H9 (cell line): ENCODE measurements at regions not wholly inside any gene's neighbourhood (a gene's known extent, or its start where the extent isn't known, plus 50 kb on each side); places are given as distances from the start of the nearest gene placed in this dataset.

ENCODE experiments used
- DNase-seq: peaks from one replicate; pipeline ENCODE4 v3.0.0-alpha.2; 2017
- H2AFZ ChIP-seq: one replicate; pipeline ENCODE4 v1.6.1; 2013; ENCODE audit warnings: mild to moderate bottlenecking, low read length, control low read depth, moderate library complexity
- H2AK5ac ChIP-seq: 2 replicates; pipeline ENCODE4 v1.6.1; 2013; ENCODE audit warnings: low read length, control low read depth, mixed read lengths; ENCODE audit not compliant: insufficient read length
- H2BK120ac ChIP-seq: one replicate; pipeline ENCODE4 v1.6.1; 2013; ENCODE audit warnings: low read depth, mild to moderate bottlenecking, low read length, control low read depth, inconsistent platforms; ENCODE audit not compliant: poor library complexity, severe bottlenecking
- H2BK12ac ChIP-seq: 2 replicates; pipeline ENCODE4 v1.6.1; 2013; ENCODE audit warnings: low read length, control low read depth, mixed read lengths, low read depth; ENCODE audit not compliant: insufficient read length
- H2BK15ac ChIP-seq: 2 replicates; pipeline ENCODE4 v1.6.1; 2013; ENCODE audit warnings: low read depth, low read length, control low read depth
- H2BK20ac ChIP-seq: one replicate; pipeline ENCODE4 v1.6.1; 2013; ENCODE audit warnings: low read depth, mild to moderate bottlenecking, low read length, control low read depth, inconsistent platforms; ENCODE audit not compliant: poor library complexity, severe bottlenecking
- H2BK5ac ChIP-seq: 2 replicates; pipeline ENCODE4 v1.6.1; 2013; ENCODE audit warnings: low read length, control low read depth, mixed read lengths; ENCODE audit not compliant: insufficient read length
- H3K14ac ChIP-seq: 2 replicates; pipeline ENCODE4 v1.6.1; 2013; ENCODE audit warnings: low read length, control low read depth; ENCODE audit not compliant: insufficient read depth
- H3K18ac ChIP-seq: 2 replicates; pipeline ENCODE4 v1.6.1; 2013; ENCODE audit warnings: low read depth, mild to moderate bottlenecking, mixed read lengths, low read length, control low read depth; ENCODE audit not compliant: insufficient read length
- H3K23ac ChIP-seq: 2 replicates; pipeline ENCODE4 v1.6.1; 2013; ENCODE audit warnings: low read length, control low read depth, mixed read lengths, low read depth; ENCODE audit not compliant: insufficient read length
- H3K23me2 ChIP-seq: 2 replicates; pipeline ENCODE4 v1.6.1; 2013; ENCODE audit warnings: low read depth, mild to moderate bottlenecking, mixed read lengths, low read length, control low read depth; ENCODE audit not compliant: insufficient read length, poor library complexity, severe bottlenecking
- H3K27ac ChIP-seq: 2 replicates; pipeline ENCODE4 v1.5.1; 2013; ENCODE audit warnings: low read length, control low read depth, mixed read lengths, low read depth; ENCODE audit not compliant: insufficient read length
- H3K27me3 ChIP-seq: 2 replicates; pipeline ENCODE4 v1.6.1; 2013; ENCODE audit warnings: low read length, control low read depth, inconsistent platforms; ENCODE audit not compliant: insufficient read depth
- H3K4ac ChIP-seq: 2 replicates; pipeline ENCODE4 v1.6.1; 2013; ENCODE audit warnings: low read depth, mild to moderate bottlenecking, control low read depth, inconsistent platforms, low read length, moderate library complexity
- H3K4me1 ChIP-seq: 2 replicates; pipeline ENCODE4 v1.6.1; 2013; ENCODE audit warnings: low read length, control low read depth, inconsistent platforms; ENCODE audit not compliant: insufficient read depth
- H3K4me2 ChIP-seq: 2 replicates; pipeline ENCODE4 v1.6.1; 2013; ENCODE audit warnings: low read length, control low read depth, mixed read lengths; ENCODE audit not compliant: insufficient read length, insufficient read depth
- H3K56ac ChIP-seq: 2 replicates; pipeline ENCODE4 v1.6.1; 2013; ENCODE audit warnings: low read depth, mild to moderate bottlenecking, mixed read lengths, low read length, control low read depth; ENCODE audit not compliant: insufficient read length
- H3K79me1 ChIP-seq: 2 replicates; pipeline ENCODE4 v1.6.1; 2013; ENCODE audit warnings: low read depth, mild to moderate bottlenecking, moderate library complexity, low read length, control low read depth, inconsistent platforms; ENCODE audit not compliant: insufficient read depth, poor library complexity, severe bottlenecking
- H3K79me2 ChIP-seq: 2 replicates; pipeline ENCODE4 v1.6.1; 2013; ENCODE audit warnings: low read length, control low read depth, inconsistent platforms; ENCODE audit not compliant: insufficient read depth
- H3K9ac ChIP-seq: 2 replicates; pipeline ENCODE4 v1.6.1; 2013; ENCODE audit warnings: low read length, control low read depth, mixed read lengths; ENCODE audit not compliant: insufficient read length; ENCODE audit errors: extremely low read depth
- H3K9me3 ChIP-seq: one replicate; pipeline ENCODE4 v1.6.1; 2013; ENCODE audit warnings: low read depth, low read length, inconsistent platforms; ENCODE audit not compliant: control insufficient read depth
- H3T11ph ChIP-seq: one replicate; pipeline ENCODE4 v1.6.1; 2013; ENCODE audit warnings: mild to moderate bottlenecking, low read length, control low read depth, inconsistent platforms
- H4K20me1 ChIP-seq: one replicate; pipeline ENCODE4 v1.6.1; 2013; ENCODE audit not compliant: control insufficient read depth, insufficient read length, insufficient read depth
- H4K5ac ChIP-seq: 2 replicates; pipeline ENCODE4 v1.6.1; 2013; ENCODE audit warnings: low read depth, mild to moderate bottlenecking, mixed read lengths, low read length, control low read depth; ENCODE audit not compliant: insufficient read length
- H4K8ac ChIP-seq: replicated peaks from 2 replicates; pipeline ENCODE4 v1.6.1; 2013; ENCODE audit warnings: low read length, control low read depth, mixed read lengths, low read depth; ENCODE audit not compliant: insufficient read length
- H4K91ac ChIP-seq: 2 replicates; pipeline ENCODE4 v1.6.1; 2013; ENCODE audit warnings: low read depth, mild to moderate bottlenecking, moderate library complexity, mixed read lengths, low read length, control low read depth; ENCODE audit not compliant: insufficient read length
- H3K27ac Mint-ChIP-seq, 3 experiments: 2 replicates in 2 of 3; 3 replicates in 1 of 3; pipeline ENCODE4 v1.8.0; 2020 to 2021; ENCODE audit warnings: mixed read lengths in 3 of 3, mild to moderate bottlenecking in 1 of 3, moderate library complexity in 1 of 3
- H3K27me3 Mint-ChIP-seq: 2 replicates; pipeline ENCODE4 v1.8.0; 2021; ENCODE audit warnings: low read depth, mild to moderate bottlenecking, moderate library complexity, mixed read lengths
- H3K36me3 Mint-ChIP-seq, 3 experiments: 2 replicates in 2 of 3; 3 replicates in 1 of 3; pipeline ENCODE4 v1.8.0; 2020 to 2021; ENCODE audit warnings: low read depth in 3 of 3, mixed read lengths in 3 of 3; ENCODE audit not compliant: insufficient read depth in 1 of 3
- H3K4me1 Mint-ChIP-seq, 2 experiments: 2 replicates each; pipeline ENCODE4 v1.8.0; 2020; ENCODE audit warnings: mixed read lengths in 2 of 2
- H3K4me3 Mint-ChIP-seq, 2 experiments: 2 replicates in 1 of 2; 3 replicates in 1 of 2; pipeline ENCODE4 v1.8.0; 2020 to 2021; ENCODE audit warnings: mild to moderate bottlenecking in 2 of 2, mixed read lengths in 2 of 2, moderate library complexity in 1 of 2
- H3K9me3 Mint-ChIP-seq, 2 experiments: 2 replicates in 1 of 2; 3 replicates in 1 of 2; pipeline ENCODE4 v1.8.0; 2020; ENCODE audit warnings: mild to moderate bottlenecking in 2 of 2, mixed read lengths in 2 of 2, moderate library complexity in 1 of 2
- WGBS: extraction: QIAGEN DNeasy Blood & Tissue Kit; methylation state at CpG from one replicate; pipeline ENCODE4 v1.1.7; 2013; ENCODE audit warnings: missing lambda C conversion rate, low lambda C conversion rate, mixed read lengths; ENCODE audit not compliant: insufficient read length; ENCODE audit errors: extremely low coverage; 5-methylcytosine and 5-hydroxymethylcytosine counted together
- TF ChIP-seq, protein P1 (sequence below): fragments of 200-600 bp; sonication (generic); conservative IDR thresholded peaks from 3 replicates; pipeline ENCODE4 v1.8.0; 2021; ENCODE audit warnings: antibody characterized with exemption, mild to moderate bottlenecking

DNA sequence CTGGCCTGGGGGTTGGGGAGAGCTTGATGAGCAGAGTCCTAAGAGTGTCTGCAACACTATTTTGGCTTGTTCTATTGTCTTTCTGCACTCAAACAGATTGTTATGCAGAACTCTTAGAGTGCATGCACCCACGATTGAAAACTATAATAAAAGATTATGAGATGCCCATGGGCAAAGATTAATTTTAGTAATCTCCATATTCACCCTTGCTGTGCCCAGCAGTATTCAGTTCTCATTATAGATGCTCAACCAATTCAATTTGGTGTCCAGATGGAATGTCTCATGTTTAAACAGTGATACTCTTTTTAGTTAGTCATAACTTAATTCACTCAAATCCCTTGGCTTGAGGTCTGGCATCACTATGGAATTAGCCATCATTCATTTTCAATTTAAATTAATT lies 952.5 kb downstream of the CDH8 start:
- no peaks in the 10 kb centered on the region for H3K79me2 ChIP-seq
- no peak overlapping the region for H3K27ac ChIP-seq
- H3K56ac ChIP-seq, result no peak overlapping the region
- no peak overlapping the region for H2BK20ac ChIP-seq
- H4K91ac ChIP-seq, result no peak overlapping the region
- no peaks in the 10 kb centered on the region for H3K23me2 ChIP-seq
- H3K4me3 Mint-ChIP-seq, result no peak overlapping the region
- H3K4ac ChIP-seq, result no peak overlapping the region
- H3K9me3 Mint-ChIP-seq, result no peaks in the 10 kb centered on the region
- H3K79me1 ChIP-seq, result no peaks in the 10 kb centered on the region
- H3K36me3 Mint-ChIP-seq, result no peaks in the 10 kb centered on the region
- no peak overlapping the region for H2AFZ ChIP-seq
- no peak overlapping the region for H2BK5ac ChIP-seq
- no peak for DNase-seq
- no peak overlapping the region for H3T11ph ChIP-seq
- H2BK120ac ChIP-seq, result no peak overlapping the region
- H3K18ac ChIP-seq, result no peak overlapping the region
- no peak overlapping the region for H2BK15ac ChIP-seq
- H3K27ac Mint-ChIP-seq, result no peak overlapping the region
- no peak overlapping the region for H2AK5ac ChIP-seq
- no peak overlapping the region for H4K8ac ChIP-seq
- H3K4me1 Mint-ChIP-seq, result peaks cover 2 to 3% of the 10 kb centered on the region in 2 experiments; a peak in 2 of 4 replicates
- no peaks in the 10 kb centered on the region for H3K4me1 ChIP-seq
- H4K5ac ChIP-seq, result no peak overlapping the region
- H2BK12ac ChIP-seq, result no peak overlapping the region
- H3K23ac ChIP-seq, result no peak overlapping the region
- no peaks in the 10 kb centered on the region for H4K20me1 ChIP-seq
- no CpG with 5 or more reads among the region's 1 CpG for WGBS
- no peaks in the 10 kb centered on the region for H3K9me3 ChIP-seq
- TF ChIP-seq, protein P1, sequence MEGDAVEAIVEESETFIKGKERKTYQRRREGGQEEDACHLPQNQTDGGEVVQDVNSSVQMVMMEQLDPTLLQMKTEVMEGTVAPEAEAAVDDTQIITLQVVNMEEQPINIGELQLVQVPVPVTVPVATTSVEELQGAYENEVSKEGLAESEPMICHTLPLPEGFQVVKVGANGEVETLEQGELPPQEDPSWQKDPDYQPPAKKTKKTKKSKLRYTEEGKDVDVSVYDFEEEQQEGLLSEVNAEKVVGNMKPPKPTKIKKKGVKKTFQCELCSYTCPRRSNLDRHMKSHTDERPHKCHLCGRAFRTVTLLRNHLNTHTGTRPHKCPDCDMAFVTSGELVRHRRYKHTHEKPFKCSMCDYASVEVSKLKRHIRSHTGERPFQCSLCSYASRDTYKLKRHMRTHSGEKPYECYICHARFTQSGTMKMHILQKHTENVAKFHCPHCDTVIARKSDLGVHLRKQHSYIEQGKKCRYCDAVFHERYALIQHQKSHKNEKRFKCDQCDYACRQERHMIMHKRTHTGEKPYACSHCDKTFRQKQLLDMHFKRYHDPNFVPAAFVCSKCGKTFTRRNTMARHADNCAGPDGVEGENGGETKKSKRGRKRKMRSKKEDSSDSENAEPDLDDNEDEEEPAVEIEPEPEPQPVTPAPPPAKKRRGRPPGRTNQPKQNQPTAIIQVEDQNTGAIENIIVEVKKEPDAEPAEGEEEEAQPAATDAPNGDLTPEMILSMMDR, result no peak
- no peaks in the 10 kb centered on the region for H3K27me3 Mint-ChIP-seq
- no peaks in the 10 kb centered on the region for H3K27me3 ChIP-seq
- no peak overlapping the region for H3K4me2 ChIP-seq
- no peak overlapping the region for H3K9ac ChIP-seq
- H3K14ac ChIP-seq, result no peak overlapping the region
